Fibroblast of lung (primary cell): ENCODE measurements at regions not wholly inside any gene's neighbourhood (a gene's known extent, or its start where the extent isn't known, plus 50 kb on each side); places are given as distances from the start of the nearest gene placed in this dataset.

Experiments
- DNase-seq, 2 donors: peaks; one replicate each; pipeline versions ENCODE4 v3.0.0 to v3.0.0-alpha.2; 2010; ENCODE audit warnings: low read depth in 2 of 2
- H2AFZ ChIP-seq: 2 replicates; pipeline ENCODE4 v1.5.1; 2012; ENCODE audit warnings: low read length, control low read depth, inconsistent platforms
- H3K27ac ChIP-seq: 2 replicates; pipeline ENCODE4 v1.5.1; 2011; ENCODE audit warnings: low read length, control low read depth; ENCODE audit not compliant: insufficient read depth
- H3K27me3 ChIP-seq: 2 replicates; pipeline ENCODE4 v1.5.1; 2011; ENCODE audit warnings: mild to moderate bottlenecking, low read length; ENCODE audit not compliant: control insufficient read depth, insufficient read depth
- H3K36me3 ChIP-seq: 2 replicates; pipeline ENCODE4 v1.5.1; 2011; ENCODE audit warnings: low read length; ENCODE audit not compliant: control insufficient read depth, insufficient read depth
- H3K4me1 ChIP-seq: 2 replicates; pipeline ENCODE4 v1.5.1; 2011; ENCODE audit warnings: low read length; ENCODE audit not compliant: control insufficient read depth, insufficient read depth; ENCODE audit errors: extremely low read depth
- H3K4me2 ChIP-seq: 2 replicates; pipeline ENCODE4 v1.5.1; 2011; ENCODE audit warnings: low read length, control low read depth; ENCODE audit not compliant: insufficient read depth; ENCODE audit errors: extremely low read depth
- H3K4me3 ChIP-seq, 4 experiments: fragments of 200-600 bp in 1 of 4; sonication (generic) in 1 of 4; replicated peaks in 1 of 4; 2 replicates each; pipeline ENCODE4 v1.5.1; 2011 to 2016; ENCODE audit warnings: low read length in 4 of 4, low read depth in 3 of 4, mild to moderate bottlenecking in 3 of 4, control low read depth in 2 of 4, inconsistent platforms in 1 of 4, mixed read lengths in 1 of 4; ENCODE audit not compliant: insufficient read depth in 1 of 4; ENCODE audit errors: control extremely low read depth in 1 of 4
- H3K79me2 ChIP-seq: 2 replicates; pipeline ENCODE4 v1.5.1; 2012; ENCODE audit warnings: mild to moderate bottlenecking, low read length, inconsistent platforms; ENCODE audit not compliant: control insufficient read depth, insufficient read depth
- H3K9ac ChIP-seq: 2 replicates; pipeline ENCODE4 v1.5.1; 2011; ENCODE audit warnings: mild to moderate bottlenecking, low read length, control low read depth; ENCODE audit not compliant: insufficient read depth
- H3K9me3 ChIP-seq: 2 replicates; pipeline ENCODE4 v1.5.1; 2012; ENCODE audit warnings: low read depth, low read length; ENCODE audit not compliant: control insufficient read depth, insufficient read depth
- H4K20me1 ChIP-seq: 2 replicates; pipeline ENCODE4 v1.5.1; 2011; ENCODE audit warnings: low read length; ENCODE audit not compliant: control insufficient read depth, insufficient read depth; ENCODE audit errors: extremely low read depth
- EZH2 ChIP-seq: IDR thresholded peaks from 2 replicates; pipeline ENCODE4 v1.5.1; 2012; ENCODE audit warnings: low read length, control low read depth, mild to moderate bottlenecking; ENCODE audit errors: missing control alignments
- TF ChIP-seq, protein P1 (sequence below), 2 donors: IDR thresholded peaks in 1 of 2; conservative IDR thresholded peaks in 1 of 2; 1 replicate in 1 of 2; 2 replicates in 1 of 2; pipeline ENCODE4 v1.5.1; 2011 to 2012; ENCODE audit warnings: low read length in 2 of 2, control low read depth in 1 of 2, inconsistent platforms in 1 of 2, low read depth in 1 of 2, mild to moderate bottlenecking in 1 of 2

DNA sequence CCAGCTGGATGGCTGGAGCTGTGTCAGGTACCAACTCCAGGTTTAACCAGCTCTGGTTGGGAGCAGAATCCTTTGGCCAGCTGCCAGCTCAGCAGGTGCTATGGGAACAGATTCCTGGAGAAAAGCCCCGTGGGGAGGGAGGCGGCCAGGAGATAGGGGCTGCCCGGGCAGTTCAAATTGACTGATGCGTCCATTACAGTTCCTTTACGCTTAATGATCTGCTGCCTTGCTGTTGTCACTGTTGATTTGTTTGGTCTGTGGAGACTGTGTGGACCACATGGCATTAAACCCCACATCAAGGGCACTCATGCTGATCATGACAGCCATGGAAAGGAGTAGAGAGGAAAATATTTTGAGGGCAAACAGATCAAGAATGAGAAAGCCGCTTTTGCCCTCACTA lies 200.0 kb downstream of the TSN start:
- H3K27ac ChIP-seq, result no peak overlapping the region
- no peaks in the 10 kb centered on the region for H3K4me1 ChIP-seq
- DNase-seq, result no peak

DNA sequence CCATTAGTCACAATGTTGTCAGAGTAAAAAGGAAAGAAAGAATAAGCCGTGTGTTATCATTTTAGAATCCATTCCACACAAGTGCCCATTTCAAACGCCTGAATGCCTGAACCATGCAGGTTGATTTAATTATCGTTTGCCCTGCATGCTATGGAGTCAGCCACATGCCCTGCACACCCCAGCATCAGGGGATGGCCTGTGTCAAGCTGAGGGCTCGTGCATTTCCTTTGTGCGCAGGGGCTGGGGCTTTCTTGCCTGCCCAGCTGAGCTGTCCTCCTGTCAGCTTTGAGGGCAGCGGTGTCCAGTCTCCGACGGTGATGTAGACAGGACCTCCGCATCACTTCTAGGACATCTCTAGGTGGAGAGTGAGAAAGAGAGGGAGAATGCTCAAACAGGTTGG lies 200.4 kb downstream of the TSN start:
- no peaks in the 10 kb centered on the region for H4K20me1 ChIP-seq
- H3K27me3 ChIP-seq, result peaks cover 2% of the 10 kb centered on the region
- H3K9me3 ChIP-seq, result no peaks in the 10 kb centered on the region

More for the DNA sequence above, 200.0 kb downstream of the TSN start:
- H3K4me3 ChIP-seq, result no peak overlapping the region
- H3K79me2 ChIP-seq, result no peaks in the 10 kb centered on the region
- H3K4me2 ChIP-seq, result no peak overlapping the region
- TF ChIP-seq EZH2, result no peak
- H3K27me3 ChIP-seq, result peaks cover 2% of the 10 kb centered on the region
- H3K9ac ChIP-seq, result no peak overlapping the region
- H3K36me3 ChIP-seq, result no peaks in the 10 kb centered on the region
- no peak overlapping the region for H2AFZ ChIP-seq
- H3K9me3 ChIP-seq, result no peaks in the 10 kb centered on the region
- H4K20me1 ChIP-seq, result no peaks in the 10 kb centered on the region

DNA sequence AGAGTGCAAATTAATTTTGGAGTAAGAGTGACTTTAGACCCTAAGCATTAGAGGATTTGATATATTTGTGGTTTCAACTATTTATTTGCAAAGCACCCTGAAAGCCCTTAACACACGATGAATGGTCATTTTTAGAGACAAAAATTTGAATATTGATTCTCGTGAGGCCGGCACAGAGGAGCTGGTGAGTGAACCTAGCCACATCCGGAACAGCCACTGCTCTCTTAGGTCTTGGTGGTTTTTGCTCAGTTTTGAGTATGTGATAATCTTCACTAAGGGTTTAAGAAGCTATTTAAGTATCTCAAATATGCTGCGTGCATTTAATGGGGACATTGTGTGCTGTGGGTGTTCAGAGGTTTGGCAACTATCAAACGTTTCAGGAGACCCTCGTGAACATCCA lies 204.8 kb downstream of the TSN start:
- no peak for DNase-seq
- Histone ChIP-seq H3K4me3 (no peak overlapping the region), H3K79me2 (no peaks in the 10 kb centered on the region), H2AFZ (no peak overlapping the region), H4K20me1 (no peaks in the 10 kb centered on the region), H3K27me3 (peaks cover 2% of the 10 kb centered on the region), H3K4me2 (no peak overlapping the region), H3K36me3 (no peaks in the 10 kb centered on the region), H3K27ac (no peak overlapping the region), H3K9me3 (no peaks in the 10 kb centered on the region), H3K9ac (no peak overlapping the region), H3K4me1 (no peaks in the 10 kb centered on the region)
- TF ChIP-seq EZH2, result no peak
- TF ChIP-seq, protein P1, sequence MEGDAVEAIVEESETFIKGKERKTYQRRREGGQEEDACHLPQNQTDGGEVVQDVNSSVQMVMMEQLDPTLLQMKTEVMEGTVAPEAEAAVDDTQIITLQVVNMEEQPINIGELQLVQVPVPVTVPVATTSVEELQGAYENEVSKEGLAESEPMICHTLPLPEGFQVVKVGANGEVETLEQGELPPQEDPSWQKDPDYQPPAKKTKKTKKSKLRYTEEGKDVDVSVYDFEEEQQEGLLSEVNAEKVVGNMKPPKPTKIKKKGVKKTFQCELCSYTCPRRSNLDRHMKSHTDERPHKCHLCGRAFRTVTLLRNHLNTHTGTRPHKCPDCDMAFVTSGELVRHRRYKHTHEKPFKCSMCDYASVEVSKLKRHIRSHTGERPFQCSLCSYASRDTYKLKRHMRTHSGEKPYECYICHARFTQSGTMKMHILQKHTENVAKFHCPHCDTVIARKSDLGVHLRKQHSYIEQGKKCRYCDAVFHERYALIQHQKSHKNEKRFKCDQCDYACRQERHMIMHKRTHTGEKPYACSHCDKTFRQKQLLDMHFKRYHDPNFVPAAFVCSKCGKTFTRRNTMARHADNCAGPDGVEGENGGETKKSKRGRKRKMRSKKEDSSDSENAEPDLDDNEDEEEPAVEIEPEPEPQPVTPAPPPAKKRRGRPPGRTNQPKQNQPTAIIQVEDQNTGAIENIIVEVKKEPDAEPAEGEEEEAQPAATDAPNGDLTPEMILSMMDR (conservative IDR thresholded peaks at IDR 0.05 in 1 of 2, IDR thresholded peaks at IDR 0.05 in 1 of 2; ENCODE audit: low read depth in 1 of 2, low read length in 2 of 2), result no peak

More for the DNA sequence above, 200.4 kb downstream of the TSN start:
- no peaks in the 10 kb centered on the region for H3K79me2 ChIP-seq
- no peak for DNase-seq
- H3K4me3 ChIP-seq, result no peak overlapping the region
- no peak overlapping the region for H3K27ac ChIP-seq
- no peaks in the 10 kb centered on the region for H3K36me3 ChIP-seq
- no peak for TF ChIP-seq EZH2
- TF ChIP-seq, protein P1 (conservative IDR thresholded peaks at IDR 0.05 in 1 of 2, IDR thresholded peaks at IDR 0.05 in 1 of 2; ENCODE audit: low read depth in 1 of 2, low read length in 2 of 2), result no peak
- H3K4me1 ChIP-seq, result no peaks in the 10 kb centered on the region
- H3K4me2 ChIP-seq, result no peak overlapping the region
- H2AFZ ChIP-seq, result no peak overlapping the region
- no peak overlapping the region for H3K9ac ChIP-seq

DNA sequence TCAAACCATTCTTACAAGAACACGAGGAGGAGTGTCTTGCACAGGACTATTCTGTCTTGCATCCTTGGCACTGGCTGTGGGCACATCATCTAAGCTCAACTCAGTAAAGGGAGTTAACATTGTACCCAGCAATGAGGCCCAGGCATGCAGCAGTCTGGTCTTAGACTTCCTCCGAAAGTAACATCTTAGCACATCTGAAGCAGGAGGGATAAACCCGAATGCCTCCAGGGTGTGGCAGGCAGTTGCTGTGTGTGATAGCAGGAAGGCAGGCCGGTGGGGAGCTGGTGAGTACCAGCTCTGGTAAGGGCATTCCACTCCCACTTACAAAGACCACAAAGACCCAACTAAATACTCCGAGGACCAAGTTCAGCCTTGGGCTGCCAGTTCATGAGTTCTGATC lies 206.3 kb downstream of the TSN start:
- no peak overlapping the region for H3K4me3 ChIP-seq
- no peaks in the 10 kb centered on the region for H3K9me3 ChIP-seq
- H3K4me2 ChIP-seq, result no peak overlapping the region
- H4K20me1 ChIP-seq, result no peaks in the 10 kb centered on the region
- H3K27me3 ChIP-seq, result peaks cover 2% of the 10 kb centered on the region
- no peak for DNase-seq
- H3K36me3 ChIP-seq, result no peaks in the 10 kb centered on the region
- no peak overlapping the region for H3K9ac ChIP-seq
- no peak overlapping the region for H3K27ac ChIP-seq
- TF ChIP-seq EZH2, result no peak
- TF ChIP-seq, protein P1 (conservative IDR thresholded peaks at IDR 0.05 in 1 of 2, IDR thresholded peaks at IDR 0.05 in 1 of 2; ENCODE audit: low read depth in 1 of 2, low read length in 2 of 2), result no peak
- H2AFZ ChIP-seq, result no peak overlapping the region
- H3K4me1 ChIP-seq, result no peaks in the 10 kb centered on the region
- no peaks in the 10 kb centered on the region for H3K79me2 ChIP-seq
